BJ (cell line): ENCODE measurements at regions not wholly inside any gene's neighbourhood (a gene's known extent, or its start where the extent isn't known, plus 50 kb on each side); places are given as distances from the start of the nearest gene placed in this dataset.
"Not testable (repeated sequence)": the region's sequence is repeated elsewhere in the genome, so short reads cannot be mapped to it uniquely, and the experiment has no call there.

ENCODE experiments used
- CTCF ChIA-PET: fragments of 350-600 bp; formaldehyde crosslinking; extraction: SDS; loops from one replicate; lab custom pipeline; 2021; ENCODE audit warnings: antibody characterized with exemption, inconsistent platforms; lab: Yijun Ruan, JAX
- POLR2A ChIA-PET: fragments of 300-600 bp; sonication (Branson Sonifier 250); formaldehyde crosslinking; extraction: SDS; loops from one replicate; lab custom pipeline; 2021; ENCODE audit warnings: antibody characterized with exemption; lab: Charles Lee
- DNase-seq: peaks from one replicate; pipeline ENCODE4 v3.0.0-alpha.2; 2011; ENCODE audit warnings: low read depth
- H3K27me3 ChIP-seq: 2 replicates; pipeline ENCODE4 v1.6.0; 2011; ENCODE audit warnings: low read length; ENCODE audit not compliant: control insufficient read depth, insufficient read depth
- H3K36me3 ChIP-seq: 2 replicates; pipeline ENCODE4 v1.5.1; 2011; ENCODE audit warnings: low read length; ENCODE audit not compliant: control insufficient read depth, insufficient read depth
- H3K4me3 ChIP-seq: 2 replicates; pipeline ENCODE4 v1.5.1; 2011; ENCODE audit warnings: low read depth, mild to moderate bottlenecking, control low read depth, low read length
- TF ChIP-seq, protein P1 (sequence below): IDR thresholded peaks from 2 replicates; pipeline ENCODE4 v1.5.1; 2011; ENCODE audit warnings: low read depth, mild to moderate bottlenecking, control low read depth, inconsistent platforms, low read length, moderate library complexity; ENCODE audit not compliant: insufficient read depth

DNA sequence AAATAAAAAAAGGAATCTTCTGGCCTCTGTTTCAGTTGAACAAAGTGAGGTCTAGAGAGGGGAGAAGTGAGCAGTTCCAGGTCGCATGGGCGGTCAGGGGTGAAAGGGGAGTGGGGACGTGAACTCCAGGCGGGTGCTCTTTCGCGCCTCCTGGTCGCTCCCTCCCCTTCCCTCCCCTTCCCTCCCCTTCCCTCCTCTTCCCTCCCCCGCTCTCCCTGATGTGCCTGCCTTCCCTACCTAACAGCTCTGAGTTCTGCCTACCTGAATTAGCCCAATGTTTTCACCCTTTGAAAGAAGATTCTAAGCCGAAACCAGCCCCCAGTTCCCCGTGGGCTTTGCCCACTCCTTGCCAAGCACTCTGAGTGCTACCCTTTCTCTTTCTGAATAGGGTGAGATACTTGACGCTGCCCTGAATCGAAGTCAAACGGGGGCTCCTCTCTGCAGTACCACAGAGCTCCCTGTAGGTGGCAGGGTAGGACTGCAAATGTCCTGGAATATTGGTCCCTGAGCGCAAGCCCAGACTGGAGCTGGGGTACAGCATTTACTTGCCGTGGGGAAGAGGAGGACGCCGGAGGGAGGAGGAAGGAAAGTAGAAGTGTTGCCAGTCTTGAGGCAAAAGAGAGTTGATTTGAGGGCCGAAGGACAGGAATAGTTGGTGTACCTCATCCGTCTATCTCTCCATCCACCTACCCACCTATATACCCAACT, 214.4 kb downstream of the NPIPA7 start:
- H3K27me3 ChIP-seq, DNase-seq, CTCF ChIA-PET, H3K4me3 ChIP-seq, POLR2A ChIA-PET, H3K36me3 ChIP-seq: not testable (repeated sequence)
- TF ChIP-seq, protein P1, sequence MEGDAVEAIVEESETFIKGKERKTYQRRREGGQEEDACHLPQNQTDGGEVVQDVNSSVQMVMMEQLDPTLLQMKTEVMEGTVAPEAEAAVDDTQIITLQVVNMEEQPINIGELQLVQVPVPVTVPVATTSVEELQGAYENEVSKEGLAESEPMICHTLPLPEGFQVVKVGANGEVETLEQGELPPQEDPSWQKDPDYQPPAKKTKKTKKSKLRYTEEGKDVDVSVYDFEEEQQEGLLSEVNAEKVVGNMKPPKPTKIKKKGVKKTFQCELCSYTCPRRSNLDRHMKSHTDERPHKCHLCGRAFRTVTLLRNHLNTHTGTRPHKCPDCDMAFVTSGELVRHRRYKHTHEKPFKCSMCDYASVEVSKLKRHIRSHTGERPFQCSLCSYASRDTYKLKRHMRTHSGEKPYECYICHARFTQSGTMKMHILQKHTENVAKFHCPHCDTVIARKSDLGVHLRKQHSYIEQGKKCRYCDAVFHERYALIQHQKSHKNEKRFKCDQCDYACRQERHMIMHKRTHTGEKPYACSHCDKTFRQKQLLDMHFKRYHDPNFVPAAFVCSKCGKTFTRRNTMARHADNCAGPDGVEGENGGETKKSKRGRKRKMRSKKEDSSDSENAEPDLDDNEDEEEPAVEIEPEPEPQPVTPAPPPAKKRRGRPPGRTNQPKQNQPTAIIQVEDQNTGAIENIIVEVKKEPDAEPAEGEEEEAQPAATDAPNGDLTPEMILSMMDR, result peak; percentile 47; the same call in 1 of the 2 replicates

DNA sequence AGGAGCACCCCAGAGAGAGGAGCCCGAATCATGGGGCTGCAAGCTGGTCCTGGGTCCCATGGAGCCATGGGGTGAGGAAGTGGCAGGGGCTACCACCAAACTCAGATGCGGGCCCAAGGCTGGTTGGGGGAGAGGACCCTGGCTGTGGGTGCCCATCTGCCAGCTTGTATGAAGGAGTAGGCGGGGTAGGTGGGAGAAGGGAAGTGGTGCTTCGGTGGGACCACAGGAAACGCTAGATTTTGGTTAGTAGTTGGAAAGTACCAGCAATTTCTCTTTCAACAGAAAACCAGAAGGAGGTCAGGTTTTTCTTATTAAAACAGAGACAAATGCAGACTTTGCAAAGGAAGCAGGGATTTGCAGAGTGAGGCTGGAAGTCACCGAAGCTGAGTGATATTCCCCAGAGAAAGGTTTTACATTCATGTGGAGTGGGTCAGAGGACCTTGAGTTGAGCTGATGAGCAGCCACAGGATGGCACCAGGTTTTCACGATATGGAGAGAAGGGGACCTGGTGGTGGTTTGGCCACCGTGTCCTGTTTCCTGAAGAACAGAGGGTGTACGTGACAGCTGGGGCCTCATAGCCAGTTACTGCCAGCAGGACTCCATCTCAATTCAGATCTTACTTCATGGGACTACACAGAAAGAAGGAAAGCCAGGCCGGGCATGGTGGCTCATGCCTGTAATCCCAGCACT, 216.2 kb downstream of the NPIPA7 start:
- H3K27me3 ChIP-seq, H3K36me3 ChIP-seq, H3K4me3 ChIP-seq, CTCF ChIA-PET, POLR2A ChIA-PET, DNase-seq: not testable (repeated sequence)

DNA sequence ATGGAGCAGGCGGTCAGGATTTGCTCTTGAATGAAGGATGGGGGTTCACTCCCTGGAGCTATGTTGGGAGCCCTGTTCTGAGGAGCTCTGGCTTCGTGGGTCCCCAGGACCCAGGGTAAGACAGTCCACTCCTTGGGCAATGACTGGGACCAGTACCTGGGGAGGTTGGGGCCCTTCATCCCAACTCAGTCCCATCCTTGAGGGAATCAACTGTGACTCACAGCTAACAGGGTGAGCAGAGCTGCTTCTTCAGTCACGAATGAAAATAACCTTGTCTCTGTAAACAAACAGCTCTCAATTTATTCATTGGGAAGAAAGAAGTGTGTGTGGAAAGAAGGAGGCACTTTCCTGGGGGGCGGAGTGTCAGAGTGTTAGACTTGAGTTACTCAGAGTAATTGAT, 222.3 kb downstream of the NPIPA7 start:
- H3K36me3 ChIP-seq, CTCF ChIA-PET, DNase-seq, H3K4me3 ChIP-seq, POLR2A ChIA-PET, H3K27me3 ChIP-seq: not testable (repeated sequence)

DNA sequence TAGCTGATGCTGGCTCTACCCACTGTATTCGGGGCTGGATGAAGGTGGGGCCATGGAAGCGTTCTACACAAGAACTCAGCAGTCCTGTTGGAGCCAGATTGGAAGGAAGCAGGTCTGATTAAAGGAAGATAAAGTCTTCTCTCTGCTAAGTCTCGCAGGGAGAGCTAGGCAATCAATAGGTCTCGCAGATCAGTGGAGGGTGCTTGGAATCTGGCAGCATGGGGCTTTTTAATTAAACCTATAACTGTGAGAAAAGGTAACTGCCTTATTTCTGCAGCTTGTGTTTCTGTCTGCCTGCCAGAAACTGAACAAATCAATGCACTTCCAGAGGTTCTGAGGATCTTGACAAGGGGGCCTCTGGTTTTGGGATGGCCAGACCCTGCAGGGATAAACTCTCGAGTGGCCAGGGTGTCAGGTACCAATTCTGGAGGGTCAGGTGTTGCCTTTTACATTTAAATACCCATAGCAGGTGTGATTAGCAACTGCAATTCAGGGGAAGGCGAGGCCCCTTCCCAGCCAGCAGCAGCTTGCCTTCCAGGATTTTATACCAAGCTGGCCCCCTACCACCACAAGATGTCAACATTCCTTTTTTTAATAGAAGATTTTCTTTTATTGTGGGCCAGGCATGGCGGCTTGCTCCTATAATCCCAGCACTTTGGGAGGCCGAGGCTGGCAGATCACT, 228.6 kb downstream of the NPIPA7 start:
- H3K27me3 ChIP-seq, CTCF ChIA-PET, H3K4me3 ChIP-seq, H3K36me3 ChIP-seq, POLR2A ChIA-PET, DNase-seq: not testable (repeated sequence)

DNA sequence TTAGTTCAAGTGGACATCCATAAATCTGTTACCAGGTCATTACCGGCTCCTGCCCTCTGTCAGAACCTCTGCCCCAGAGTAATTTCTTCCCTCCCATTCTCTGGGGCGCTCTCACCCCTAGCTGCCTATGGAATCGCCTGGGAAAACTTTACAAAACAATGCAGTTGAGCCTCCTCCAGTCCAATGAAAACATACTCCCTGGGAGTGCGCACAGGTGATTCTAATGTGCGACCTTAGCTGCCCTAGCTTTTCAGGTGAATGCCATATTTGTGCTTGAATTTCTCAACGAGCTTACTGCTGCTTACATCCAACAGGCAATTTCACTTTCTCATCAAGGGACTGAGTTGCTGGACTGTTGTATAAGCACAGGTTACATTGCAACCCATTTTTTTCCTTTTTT, 230.7 kb downstream of the NPIPA7 start:
- POLR2A ChIA-PET, H3K4me3 ChIP-seq, CTCF ChIA-PET, H3K27me3 ChIP-seq, DNase-seq, H3K36me3 ChIP-seq: not testable (repeated sequence)

DNA sequence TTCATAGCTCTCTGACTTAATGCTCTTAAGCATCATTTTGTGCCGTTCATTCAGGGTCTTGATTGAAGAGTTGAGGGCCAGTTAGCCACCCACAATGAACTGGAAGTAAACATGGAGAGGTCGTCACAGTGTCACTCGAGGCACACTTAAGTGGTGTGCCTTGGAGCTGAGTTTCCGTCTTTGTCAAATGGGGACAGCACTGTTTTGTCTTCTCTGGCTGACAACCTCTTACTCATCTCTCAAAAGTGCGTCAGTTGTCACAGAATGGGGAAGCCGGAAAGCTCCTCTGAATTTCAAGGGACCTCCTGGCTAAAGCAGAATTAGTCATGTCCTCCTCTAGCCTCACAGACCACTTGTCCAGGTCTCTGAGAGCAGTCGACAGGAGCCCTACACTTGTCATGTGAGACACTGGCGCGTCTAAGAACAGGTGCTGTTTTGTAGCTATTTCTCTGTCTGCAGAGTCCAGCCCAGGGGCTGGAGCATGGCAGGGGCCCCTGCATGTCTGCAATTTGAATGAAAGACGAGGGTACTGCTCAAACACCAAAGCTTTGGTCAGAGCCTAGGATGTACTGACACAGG, 231.5 kb downstream of the NPIPA7 start:
- DNase-seq, H3K4me3 ChIP-seq, POLR2A ChIA-PET, CTCF ChIA-PET, H3K27me3 ChIP-seq, H3K36me3 ChIP-seq: not testable (repeated sequence)

DNA sequence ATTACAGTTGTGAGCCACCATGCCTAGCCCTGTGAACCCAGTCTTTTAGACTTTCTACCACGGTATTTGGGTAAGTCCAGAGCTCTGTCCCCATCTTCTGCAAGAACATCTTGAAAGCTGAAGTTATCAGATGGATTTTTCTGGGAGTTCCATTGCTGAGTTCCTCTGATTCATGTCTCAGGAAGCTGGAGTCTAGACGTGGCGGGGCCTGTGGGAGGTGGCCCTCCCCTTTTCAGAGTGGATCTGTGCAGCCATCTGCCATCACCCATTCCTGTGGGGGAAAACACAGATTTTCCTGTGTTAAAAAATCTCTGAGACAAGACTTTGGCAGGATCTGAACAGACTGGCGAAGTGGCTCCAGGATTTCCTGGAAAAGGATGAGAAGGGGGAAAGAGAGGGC, 234.3 kb downstream of the NPIPA7 start:
- DNase-seq, CTCF ChIA-PET, POLR2A ChIA-PET, H3K4me3 ChIP-seq, H3K36me3 ChIP-seq, H3K27me3 ChIP-seq: not testable (repeated sequence)

DNA sequence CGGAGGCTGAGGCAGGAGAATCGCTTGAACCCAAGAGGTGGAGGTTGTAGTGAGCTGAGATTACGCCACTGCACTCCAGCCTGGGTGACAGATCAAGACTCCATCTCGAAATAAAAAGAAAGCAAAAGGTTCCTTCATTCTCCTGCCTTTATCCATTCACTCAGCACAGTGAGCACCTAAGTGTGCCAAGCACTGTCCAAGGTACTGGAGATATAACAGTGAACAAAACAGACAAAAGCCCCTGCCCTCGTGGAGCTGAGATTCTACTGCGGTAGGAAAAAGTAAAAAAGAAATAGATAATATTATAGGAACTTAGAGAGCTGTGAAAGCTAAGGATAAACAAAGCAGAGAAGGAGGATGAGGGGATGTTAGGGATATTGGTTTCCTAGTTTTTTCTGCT, 235.5 kb downstream of the NPIPA7 start:
- H3K36me3 ChIP-seq, POLR2A ChIA-PET: not testable (repeated sequence)

DNA sequence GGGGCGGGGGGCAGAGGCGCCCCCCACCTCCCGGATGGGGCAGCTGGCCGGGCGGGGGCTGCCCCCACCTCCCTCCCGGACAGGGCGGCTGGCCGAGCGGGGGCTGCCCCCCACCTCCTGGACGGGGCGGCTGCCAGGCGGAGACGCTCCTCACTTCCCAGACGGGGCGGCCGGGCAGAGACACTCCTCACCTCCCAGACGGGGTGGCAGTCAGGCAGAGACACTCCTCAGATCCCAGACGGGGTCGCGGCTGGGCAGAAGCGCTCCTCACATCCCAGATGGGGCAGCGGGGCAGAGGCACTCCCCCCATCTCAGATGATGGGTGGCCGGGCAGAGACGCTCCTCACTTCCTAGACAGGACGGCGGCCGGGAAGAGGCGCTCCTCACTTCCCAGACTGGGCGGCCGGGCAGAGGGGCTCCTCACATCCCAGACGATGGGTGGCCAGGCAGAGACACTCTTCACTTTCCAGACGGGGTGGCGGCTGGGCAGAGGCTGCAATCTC, 240.1 kb downstream of the NPIPA7 start:
- CTCF ChIA-PET, POLR2A ChIA-PET, DNase-seq, H3K27me3 ChIP-seq, H3K4me3 ChIP-seq, H3K36me3 ChIP-seq: not testable (repeated sequence)

More for the DNA sequence above, 235.5 kb downstream of the NPIPA7 start:
- H3K4me3 ChIP-seq, DNase-seq, H3K27me3 ChIP-seq, CTCF ChIA-PET: not testable (repeated sequence)

DNA sequence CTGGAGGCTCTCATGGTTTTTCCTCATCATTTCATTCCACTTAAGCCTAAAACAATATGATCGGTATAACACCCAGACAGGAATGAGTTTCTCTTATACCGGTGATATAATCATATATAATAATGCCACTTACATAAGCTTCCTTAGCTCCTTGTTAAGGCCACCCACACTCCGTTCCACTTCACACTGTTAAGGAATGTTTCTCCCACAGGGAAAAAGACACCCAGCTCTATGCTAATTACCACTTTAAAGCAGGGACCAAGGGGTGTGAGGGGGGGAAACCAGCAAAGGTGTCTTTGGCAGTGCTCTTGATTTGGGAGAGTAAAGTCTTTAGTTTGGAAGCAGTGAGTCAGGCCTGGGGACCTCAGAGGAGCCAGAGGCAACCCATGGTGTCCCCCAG, 245.4 kb downstream of the NPIPA7 start:
- H3K4me3 ChIP-seq, DNase-seq, H3K27me3 ChIP-seq, CTCF ChIA-PET, H3K36me3 ChIP-seq, POLR2A ChIA-PET: not testable (repeated sequence)

DNA sequence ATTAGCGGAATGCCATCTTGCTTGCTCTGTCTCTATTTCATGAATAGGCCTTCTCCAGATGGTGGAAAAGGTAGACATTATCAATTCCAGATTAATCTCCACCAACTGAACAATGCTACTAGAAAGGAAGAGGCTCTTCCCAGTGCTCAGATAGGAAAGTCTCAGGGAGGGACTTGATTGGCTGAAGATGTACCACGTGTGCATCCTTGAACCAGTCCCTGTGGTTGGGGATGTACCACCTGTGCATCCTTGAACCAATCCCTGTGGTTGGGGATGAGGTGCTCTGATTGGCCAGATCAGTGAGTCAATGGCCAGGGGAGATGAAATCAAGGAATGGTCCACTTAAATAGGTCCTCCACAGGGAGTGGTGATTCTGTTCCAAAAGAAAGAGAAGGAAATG, 246.2 kb downstream of the NPIPA7 start:
- H3K36me3 ChIP-seq, H3K27me3 ChIP-seq, DNase-seq, CTCF ChIA-PET, POLR2A ChIA-PET, H3K4me3 ChIP-seq: not testable (repeated sequence)
